GM12878 (cell line): ENCODE measurements at regions not wholly inside any gene's neighbourhood (a gene's known extent, or its start where the extent isn't known, plus 50 kb on each side); places are given as distances from the start of the nearest gene placed in this dataset.

Experiments
- ATAC-seq: fragments of 200-7000 bp; cut with Tn5 transposase; 3 replicates; pipeline ENCODE4 v1.9.1; 2020; ENCODE audit warnings: mild to moderate bottlenecking, moderate library complexity
- BruUV-seq: library from RNA; stranded (reverse); fragments of 400-500 nt; replicated peaks from 2 replicates; lab custom pipeline; 2021; lab: Mats Ljungman, UMichigan
- CTCF ChIA-PET: fragments of 300-600 bp; sonication (Branson Sonifier 250); formaldehyde crosslinking; extraction: SDS; loops from one replicate; lab custom pipeline; 2021; ENCODE audit warnings: inconsistent platforms; lab: Yijun Ruan, JAX
- POLR2A ChIA-PET: fragments of 350-600 bp; formaldehyde crosslinking; extraction: SDS; loops from one replicate; lab custom pipeline; 2021; ENCODE audit warnings: inconsistent platforms; lab: Charles Lee
- RAD21 ChIA-PET: fragments of 300-600 bp; sonication (Branson Sonifier 250); formaldehyde crosslinking; loops from one replicate; lab custom pipeline; 2023; ENCODE audit warnings: antibody characterized with exemption; ENCODE audit not compliant: unreplicated experiment; lab: Charles Lee
- SMC1A ChIA-PET: fragments of 300-600 bp; sonication (Branson Sonifier 250); formaldehyde crosslinking; loops from one replicate; lab custom pipeline; 2023; ENCODE audit not compliant: unreplicated experiment, uncharacterized antibody; lab: Charles Lee
- DNase-seq: peaks from one replicate; pipeline ENCODE4 v3.0.0-alpha.2; 2011; ENCODE audit warnings: low read depth, low spot score
- FAIRE-seq: peaks from 3 replicates; lab custom pipeline; 2011; peaks lifted over from hg19 to GRCh38; lab: Jason Lieb, UNC
- H2AFZ ChIP-seq: 2 replicates; pipeline ENCODE4 v1.6.0; 2011; ENCODE audit warnings: low read depth, low read length, control low read depth; ENCODE audit not compliant: control insufficient read depth
- H3K27ac ChIP-seq: 2 replicates; pipeline ENCODE4 v1.5.1; 2011; ENCODE audit warnings: control low read depth; ENCODE audit not compliant: control insufficient read depth, insufficient read depth
- H3K27me3 ChIP-seq, 2 experiments: replicated peaks in 1 of 2; 2 replicates each; pipeline versions ENCODE4 v1.6.0 to v1.6.1; 2011; ENCODE audit warnings: low read length in 1 of 2; ENCODE audit not compliant: control insufficient read depth in 2 of 2, insufficient read depth in 2 of 2
- H3K36me3 ChIP-seq, 2 experiments: 2 replicates each; pipeline ENCODE4 v1.5.1; 2011; ENCODE audit warnings: low read length in 1 of 2; ENCODE audit not compliant: control insufficient read depth in 2 of 2, insufficient read depth in 2 of 2
- H3K4me1 ChIP-seq: 2 replicates; pipeline ENCODE4 v1.6.1; 2011; ENCODE audit warnings: mild to moderate bottlenecking, low read length, moderate library complexity, mixed read lengths; ENCODE audit not compliant: control insufficient read depth, insufficient read depth
- H3K4me2 ChIP-seq: 2 replicates; pipeline ENCODE4 v1.6.0; 2011; ENCODE audit warnings: control low read depth; ENCODE audit not compliant: control insufficient read depth, insufficient read depth
- H3K4me3 ChIP-seq: fragments of 200-600 bp; sonication (generic); 2 replicates; pipeline ENCODE4 v1.5.1; 2016
- H3K79me2 ChIP-seq: 2 replicates; pipeline ENCODE4 v1.6.0; 2011; ENCODE audit warnings: low read length; ENCODE audit not compliant: control insufficient read depth, insufficient read depth
- H3K9ac ChIP-seq: 2 replicates; pipeline ENCODE4 v1.8.0; 2011; ENCODE audit warnings: low read length, control low read depth, mixed read lengths; ENCODE audit not compliant: control insufficient read depth, insufficient read depth
- H3K9me3 ChIP-seq: replicated peaks from 3 replicates; pipeline ENCODE4 v1.5.1; 2011; ENCODE audit warnings: mild to moderate bottlenecking, low read length; ENCODE audit not compliant: control insufficient read depth, insufficient read depth
- H4K20me1 ChIP-seq: 2 replicates; pipeline ENCODE4 v1.6.0; 2011; ENCODE audit not compliant: control insufficient read depth, insufficient read depth
- BMI1 ChIP-seq: fragments of 450-650 bp; IDR thresholded peaks from 2 replicates; pipeline ENCODE4 v1.6.1; 2016; ENCODE audit warnings: mild to moderate bottlenecking, moderate library complexity, borderline replicate concordance
- IRF4 ChIP-seq: IDR thresholded peaks from 2 replicates; pipeline ENCODE4 v1.6.1; 2011; ENCODE audit warnings: low read depth, low read length
- NFXL1 ChIP-seq: fragments of 450-650 bp; IDR thresholded peaks from 2 replicates; pipeline ENCODE4 v1.6.1; 2017; ENCODE audit warnings: antibody characterized with exemption, mild to moderate bottlenecking, borderline replicate concordance
- PML ChIP-seq: IDR thresholded peaks from 2 replicates; pipeline ENCODE4 v1.6.1; 2012; ENCODE audit warnings: low read length, inconsistent platforms
- RUNX3 ChIP-seq: IDR thresholded peaks from 2 replicates; pipeline ENCODE4 v1.6.1; 2012; ENCODE audit warnings: low read length, inconsistent platforms
- ZZZ3 ChIP-seq: IDR thresholded peaks from 2 replicates; pipeline ENCODE4 v1.6.1; 2011; ENCODE audit warnings: low read depth; ENCODE audit not compliant: control insufficient read depth, insufficient read length
- WGBS: methylation state at CpG from one replicate; pipeline ENCODE4 v1.1.6; 2016; ENCODE audit warnings: low lambda C conversion rate; ENCODE audit not compliant: insufficient replicate concordance, insufficient coverage; ENCODE audit errors: missing lambda C conversion rate; 5-methylcytosine and 5-hydroxymethylcytosine counted together
- in situ Hi-C: fragments of 300-500 bp; cut with MboI; formaldehyde crosslinking; loops from 9 replicates; pipeline ENCODE4 v1.14.3; 2018; ENCODE audit warnings: mixed read lengths
- intact Hi-C: fragments of 100-400 bp; cut with micrococcal nuclease; formaldehyde crosslinking; loops from one replicate; pipeline ENCODE4 v1.14.2; 2022; ENCODE audit not compliant: unreplicated experiment
- TF ChIP-seq, protein P1 (sequence below): fragments of 450-650 bp; IDR thresholded peaks from 2 replicates; pipeline ENCODE4 v1.6.1; 2017; ENCODE audit warnings: antibody characterized with exemption, mild to moderate bottlenecking, moderate library complexity

DNA sequence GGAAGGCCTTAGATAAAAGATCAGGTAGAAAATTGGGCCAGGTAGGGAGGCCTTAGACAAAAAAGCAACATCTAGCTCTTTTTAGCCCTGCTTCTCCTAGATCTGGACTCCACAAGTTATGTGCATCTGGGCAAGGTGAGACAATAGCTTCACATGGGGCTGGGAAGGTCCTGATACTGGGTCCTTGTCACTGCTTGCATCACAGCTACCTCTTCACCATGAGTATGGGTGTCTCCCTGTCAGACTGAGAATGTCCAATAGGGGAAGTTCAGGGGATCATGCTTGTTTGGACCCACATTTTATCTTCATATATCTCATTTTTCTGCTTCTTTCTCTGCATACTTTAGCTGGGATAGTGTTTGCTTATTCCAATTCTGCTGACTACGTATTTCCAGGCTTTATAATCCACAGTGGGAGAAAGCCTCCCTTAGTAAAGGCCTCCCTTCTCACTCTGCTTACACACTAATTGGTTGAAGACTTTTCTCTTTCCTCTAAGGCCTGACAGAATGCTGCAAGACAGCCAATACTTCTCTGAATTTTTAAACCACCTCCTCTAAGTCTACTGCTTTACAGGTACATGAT lies 189.6 kb downstream of the CYRIA start:
- Histone ChIP-seq H4K20me1 (no peaks in the 10 kb centered on the region), H3K4me1 (no peaks in the 10 kb centered on the region), H3K36me3 (no peaks in the 10 kb centered on the region), H3K4me2 (no peak overlapping the region), H3K4me3 (no peak overlapping the region), H3K79me2 (no peaks in the 10 kb centered on the region), H3K27me3 (no peaks in the 10 kb centered on the region; a peak in 1 of 4 replicates), H3K27ac (no peak overlapping the region), H3K9me3 (no peaks in the 10 kb centered on the region), H2AFZ (no peak overlapping the region)
- in situ Hi-C loops: no loop called here
- intact Hi-C loops: no loop called here
- 0% methylated on average over 1 of the region's 1 CpG for WGBS
- ATAC-seq: no peak
- CTCF ChIA-PET: no interaction called here
- POLR2A ChIA-PET: no interaction called here
- no TSS peak for BruUV-seq
- no peak for TF ChIP-seq BMI1
- TF ChIP-seq, protein P1, sequence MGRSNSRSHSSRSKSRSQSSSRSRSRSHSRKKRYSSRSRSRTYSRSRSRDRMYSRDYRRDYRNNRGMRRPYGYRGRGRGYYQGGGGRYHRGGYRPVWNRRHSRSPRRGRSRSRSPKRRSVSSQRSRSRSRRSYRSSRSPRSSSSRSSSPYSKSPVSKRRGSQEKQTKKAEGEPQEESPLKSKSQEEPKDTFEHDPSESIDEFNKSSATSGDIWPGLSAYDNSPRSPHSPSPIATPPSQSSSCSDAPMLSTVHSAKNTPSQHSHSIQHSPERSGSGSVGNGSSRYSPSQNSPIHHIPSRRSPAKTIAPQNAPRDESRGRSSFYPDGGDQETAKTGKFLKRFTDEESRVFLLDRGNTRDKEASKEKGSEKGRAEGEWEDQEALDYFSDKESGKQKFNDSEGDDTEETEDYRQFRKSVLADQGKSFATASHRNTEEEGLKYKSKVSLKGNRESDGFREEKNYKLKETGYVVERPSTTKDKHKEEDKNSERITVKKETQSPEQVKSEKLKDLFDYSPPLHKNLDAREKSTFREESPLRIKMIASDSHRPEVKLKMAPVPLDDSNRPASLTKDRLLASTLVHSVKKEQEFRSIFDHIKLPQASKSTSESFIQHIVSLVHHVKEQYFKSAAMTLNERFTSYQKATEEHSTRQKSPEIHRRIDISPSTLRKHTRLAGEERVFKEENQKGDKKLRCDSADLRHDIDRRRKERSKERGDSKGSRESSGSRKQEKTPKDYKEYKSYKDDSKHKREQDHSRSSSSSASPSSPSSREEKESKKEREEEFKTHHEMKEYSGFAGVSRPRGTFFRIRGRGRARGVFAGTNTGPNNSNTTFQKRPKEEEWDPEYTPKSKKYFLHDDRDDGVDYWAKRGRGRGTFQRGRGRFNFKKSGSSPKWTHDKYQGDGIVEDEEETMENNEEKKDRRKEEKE: no peak
- no peak for TF ChIP-seq RUNX3
- TF ChIP-seq IRF4: no peak
- no peak for TF ChIP-seq PML
- no peak for TF ChIP-seq NFXL1
- TF ChIP-seq ZZZ3: no peak
- TF ChIP-seq, all 136 proteins: peak for 0
- FAIRE-seq: no peak
- ChIA-PET SMC1A (no interaction called here), RAD21 (no interaction called here)
- no peak overlapping the region for H3K9ac ChIP-seq
- no peak for DNase-seq
